ENCODE measurements at regions not wholly inside any gene's neighbourhood (a gene's known extent, or its start where the extent isn't known, plus 50 kb on each side); places are given as distances from the start of the nearest gene placed in this dataset.

GRCh38 chr20:58003525-58003924 lies 224.9 kb downstream of the ANKRD60 start:
- H2BK5ac ChIP-seq (ENCODE audit: low read depth, low read length): no peak overlapping the region
- H3K4me3 ChIP-seq (ENCODE audit: extremely low read depth in 1 of 4, insufficient read depth in 2 of 4, low read depth in 3 of 4, low read length in 4 of 4): no peak overlapping the region
- H2BK15ac ChIP-seq (ENCODE audit: low read length): no peak overlapping the region
- H3K36me3 ChIP-seq (ENCODE audit: control insufficient read depth in 2 of 4, insufficient read depth in 4 of 4, low read length in 3 of 4): no peaks in the 10 kb centered on the region
- no peak overlapping the region for H2BK120ac ChIP-seq (replicated peaks; ENCODE audit: low read depth, low read length)
- no peak overlapping the region for H2AK5ac ChIP-seq (ENCODE audit: low read depth, low read length)
- H3K4ac ChIP-seq (replicated peaks; ENCODE audit: insufficient read length, low read depth, low read length): no peak overlapping the region
- DNase-seq (ENCODE audit: low read depth in 1 of 2, low spot score in 2 of 2) (no peak), FAIRE-seq (no peak)
- H3K18ac ChIP-seq (ENCODE audit: extremely low read depth, low read length): no peak overlapping the region
- ChIA-PET CTCF (ENCODE audit: partially characterized antibody) (interaction anchor here (0.9 to 1.5 kb wide), 3 partner anchors 176 to 381 kb away, joined by 3 to 4 read pairs (median 3); no protein-coding TSS in a partner anchor), POLR2A (ENCODE audit: partially characterized antibody) (no interaction called here)
- H4K20me1 ChIP-seq (replicated peaks in 1 of 2; ENCODE audit: control insufficient read depth in 1 of 2, insufficient read depth in 2 of 2, low read length in 2 of 2): no peaks in the 10 kb centered on the region
- no peak overlapping the region for H3K4me2 ChIP-seq (ENCODE audit: insufficient read depth in 1 of 2, low read depth in 2 of 2, low read length in 2 of 2)
- H3K23ac ChIP-seq (ENCODE audit: insufficient read length): no peak overlapping the region
- H3K79me1 ChIP-seq (ENCODE audit: low read depth, low read length): no peaks in the 10 kb centered on the region
- no peaks in the 10 kb centered on the region for H3K79me2 ChIP-seq (ENCODE audit: control insufficient read depth in 1 of 2, insufficient read depth in 2 of 2, low read length in 2 of 2)
- H3K4me1 ChIP-seq (replicated peaks in 1 of 4; ENCODE audit: control insufficient read depth in 3 of 4, insufficient read depth in 4 of 4, low read length in 3 of 4): peaks cover 0 to 7% (median 6%) of the 10 kb centered on the region in 4 experiments; a peak in 5 of 7 replicates
- H4K5ac ChIP-seq (ENCODE audit: insufficient read length, low read depth, low read length): no peak overlapping the region
- H3K56ac ChIP-seq (replicated peaks; ENCODE audit: insufficient read length, low read depth, low read length): no peak overlapping the region
- no peak overlapping the region for H3K9ac ChIP-seq (replicated peaks in 1 of 4; ENCODE audit: extremely low read depth in 1 of 4, low read depth in 3 of 4, low read length in 3 of 4)
- TF ChIP-seq BRCA1 (IDR thresholded peaks at IDR 0.05; ENCODE audit: low read depth, low read length): no peak
- TF ChIP-seq POU5F1 (IDR thresholded peaks at IDR 0.05; ENCODE audit: low read depth, low read length): no peak
- no peak for TF ChIP-seq PHF8 (conservative IDR thresholded peaks at IDR 0.05; ENCODE audit: low read depth, low read length)
- TF ChIP-seq, protein P1, sequence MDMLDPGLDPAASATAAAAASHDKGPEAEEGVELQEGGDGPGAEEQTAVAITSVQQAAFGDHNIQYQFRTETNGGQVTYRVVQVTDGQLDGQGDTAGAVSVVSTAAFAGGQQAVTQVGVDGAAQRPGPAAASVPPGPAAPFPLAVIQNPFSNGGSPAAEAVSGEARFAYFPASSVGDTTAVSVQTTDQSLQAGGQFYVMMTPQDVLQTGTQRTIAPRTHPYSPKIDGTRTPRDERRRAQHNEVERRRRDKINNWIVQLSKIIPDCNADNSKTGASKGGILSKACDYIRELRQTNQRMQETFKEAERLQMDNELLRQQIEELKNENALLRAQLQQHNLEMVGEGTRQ (IDR thresholded peaks at IDR 0.05; ENCODE audit: low read length): peak; percentile 52; the same call in 1 of the 2 replicates
- no peak for TF ChIP-seq ASH2L (IDR thresholded peaks at IDR 0.05; ENCODE audit: low read length)
- TF ChIP-seq POLR2AphosphoS5 (IDR thresholded peaks at IDR 0.05; ENCODE audit: low read depth, low read length): no peak
- no peak for TF ChIP-seq POLR2A (IDR thresholded peaks at IDR 0.05; ENCODE audit: control extremely low read depth in 1 of 2, low read depth in 2 of 2, low read length in 2 of 2)
- TF ChIP-seq RAD21 (IDR thresholded peaks at IDR 0.05 in 1 of 2, conservative IDR thresholded peaks at IDR 0.05 in 1 of 2; ENCODE audit: low read depth in 2 of 2, low read length in 2 of 2): peak in 1 of 2 experiments; percentile 22; a peak in 1 of 4 replicates
- no peak for TF ChIP-seq RXRA (IDR thresholded peaks at IDR 0.05; ENCODE audit: insufficient read depth, low read depth, low read length)
- no peak for TF ChIP-seq CTBP2 (IDR thresholded peaks at IDR 0.05; ENCODE audit: borderline replicate concordance, insufficient read depth, insufficient read length, low read length)
- TF ChIP-seq BCL11A (IDR thresholded peaks at IDR 0.05; ENCODE audit: low read depth in 2 of 2, low read length in 2 of 2): no peak
- H2AFZ ChIP-seq (ENCODE audit: low read length): no peak overlapping the region
- H4K91ac ChIP-seq (replicated peaks; ENCODE audit: insufficient read length, low read length): no peak overlapping the region
- 94% methylated on average over 6 of the region's 6 CpGs; no CpG with 5 or more reads in 1 of the 2 experiments for WGBS, 2 experiments (ENCODE audit: extremely low coverage in 1 of 2, insufficient coverage in 1 of 2, insufficient read length in 1 of 2, insufficient replicate concordance in 2 of 2, low coverage in 1 of 2, low lambda C conversion rate in 2 of 2, missing lambda C conversion rate in 1 of 2)
- H2BK12ac ChIP-seq (ENCODE audit: low read depth, low read length): no peak overlapping the region
- no peak overlapping the region for H3K14ac ChIP-seq (ENCODE audit: insufficient read length)
- H3K23me2 ChIP-seq (ENCODE audit: low read depth, low read length): no peaks in the 10 kb centered on the region; the same call in 1 of the 2 replicates
- 0 out of 7 replicates have a peak, but pooled peaks cover 0 to 3% (median 0%) of the 10 kb centered on the region in 4 experiments for H3K27me3 ChIP-seq (replicated peaks in 1 of 4; ENCODE audit: control insufficient read depth in 3 of 4, extremely low read depth in 1 of 4, insufficient read depth in 3 of 4, low read length in 3 of 4)
- H2BK20ac ChIP-seq (ENCODE audit: low read length): no peak overlapping the region
- H4K8ac ChIP-seq (ENCODE audit: extremely low read depth, insufficient read depth, low read length): no peak overlapping the region; the same call in 1 of the 2 replicates
- H3K9me3 ChIP-seq (ENCODE audit: insufficient read depth in 2 of 2, low read depth in 1 of 2, low read length in 1 of 2): 0 out of 4 replicates have a peak, but pooled peaks cover 0 to 3% of the 10 kb centered on the region in 2 experiments
- no peak overlapping the region for H3K27ac ChIP-seq (ENCODE audit: low read depth, low read length)

Data from H1 (cell line).